SK-N-MC (cell line): ENCODE measurements at regions not wholly inside any gene's neighbourhood (a gene's known extent, or its start where the extent isn't known, plus 50 kb on each side); places are given as distances from the start of the nearest gene placed in this dataset.

Experiments used
- EZH2 ChIP-seq: fragments of 200-600 bp; sonication (generic); IDR thresholded peaks from one replicate; pipeline ENCODE4 v1.6.1; 2017; ENCODE audit warnings: antibody characterized with exemption
- FOXP2 ChIP-seq: optimal IDR thresholded peaks from 2 replicates; pipeline ENCODE3; 2011; ENCODE audit warnings: mild to moderate bottlenecking, moderate library complexity; ENCODE audit not compliant: insufficient read depth; ENCODE audit errors: extremely low read length, control extremely low read depth
- POLR2AphosphoS5 ChIP-seq: IDR thresholded peaks from 2 replicates; pipeline ENCODE4 v1.6.1; 2012; ENCODE audit warnings: mild to moderate bottlenecking, low read depth, low read length, borderline replicate concordance

DNA sequence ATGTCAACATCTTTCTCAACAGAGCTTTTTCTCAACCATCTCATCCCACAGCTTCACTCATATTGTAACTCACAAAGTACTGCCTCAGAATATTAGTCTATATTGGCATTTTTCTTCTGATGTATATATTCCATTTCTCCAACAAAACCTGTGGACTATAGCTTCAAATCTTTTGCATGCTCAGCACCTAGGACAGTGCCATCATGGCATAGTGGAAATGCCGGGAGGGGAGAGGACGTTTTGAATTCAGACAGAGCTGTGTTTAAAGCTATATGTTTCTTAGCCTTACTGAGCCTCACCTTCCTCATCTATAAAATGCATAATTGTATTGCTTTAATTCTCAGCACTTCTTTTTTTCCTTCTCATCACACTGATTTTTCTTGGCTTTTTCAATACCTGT, 452.6 kb downstream of the GALC start:
- TF ChIP-seq EZH2 (no peak), POLR2AphosphoS5 (no peak), FOXP2 (no peak)
